Astrocyte (in vitro differentiated cells and primary cell): ENCODE measurements at regions not wholly inside any gene's neighbourhood (a gene's known extent, or its start where the extent isn't known, plus 50 kb on each side); places are given as distances from the start of the nearest gene placed in this dataset.
A peak's percentile ranks its signal among the peaks of the same experiment; 100 is the strongest.
"Not testable (repeated sequence)": the region's sequence is repeated elsewhere in the genome, so short reads cannot be mapped to it uniquely, and the experiment has no call there.

Experiments used
- DNase-seq: peaks from one replicate; pipeline ENCODE4 v3.0.0-alpha.2; 2010; ENCODE audit warnings: low read depth
- FAIRE-seq: peaks from 2 replicates; lab custom pipeline; 2011; peaks lifted over from hg19 to GRCh38; lab: Jason Lieb, UNC
- H2AFZ ChIP-seq: 2 replicates; pipeline ENCODE4 v1.6.0; 2012; ENCODE audit warnings: low read depth, low read length, inconsistent platforms
- H3K27ac ChIP-seq: 2 replicates; pipeline ENCODE4 v1.5.1; 2011; ENCODE audit warnings: low read depth, low read length, inconsistent platforms
- H3K27me3 ChIP-seq: 2 replicates; pipeline ENCODE4 v1.6.0; 2011; ENCODE audit warnings: low read length, inconsistent platforms; ENCODE audit not compliant: insufficient read depth
- H3K36me3 ChIP-seq: 2 replicates; pipeline ENCODE4 v1.5.1; 2011; ENCODE audit warnings: low read length, inconsistent platforms; ENCODE audit not compliant: insufficient read depth
- H3K4me1 ChIP-seq: 2 replicates; pipeline ENCODE4 v1.5.1; 2011; ENCODE audit warnings: low read length, inconsistent platforms; ENCODE audit not compliant: insufficient read depth
- H3K4me2 ChIP-seq: 2 replicates; pipeline ENCODE4 v1.6.0; 2012; ENCODE audit warnings: low read length, inconsistent platforms
- H3K4me3 ChIP-seq: 2 replicates; pipeline ENCODE4 v1.5.1; 2011; ENCODE audit warnings: low read depth, mild to moderate bottlenecking, low read length, inconsistent platforms; ENCODE audit not compliant: insufficient read depth
- H3K79me2 ChIP-seq: 2 replicates; pipeline ENCODE4 v1.6.0; 2012; ENCODE audit warnings: mild to moderate bottlenecking, low read length, inconsistent platforms; ENCODE audit not compliant: insufficient read depth
- H3K9ac ChIP-seq: 2 replicates; pipeline ENCODE4 v1.6.0; 2012; ENCODE audit warnings: mild to moderate bottlenecking, low read length, inconsistent platforms
- H3K9me3 ChIP-seq: 2 replicates; pipeline ENCODE4 v1.5.1; 2012; ENCODE audit warnings: low read depth, mild to moderate bottlenecking, low read length, inconsistent platforms; ENCODE audit not compliant: insufficient read depth
- H4K20me1 ChIP-seq: 2 replicates; pipeline ENCODE4 v1.6.0; 2012; ENCODE audit warnings: low read length, inconsistent platforms; ENCODE audit not compliant: insufficient read depth
- H3K27ac Mint-ChIP-seq: one replicate; pipeline ENCODE4 v1.8.0; 2021; ENCODE audit warnings: mild to moderate bottlenecking, mixed read lengths; ENCODE audit not compliant: unreplicated experiment
- H3K27me3 Mint-ChIP-seq: one replicate; pipeline ENCODE4 v1.8.0; 2021; ENCODE audit warnings: low read depth, mixed read lengths; ENCODE audit not compliant: unreplicated experiment
- H3K36me3 Mint-ChIP-seq: one replicate; pipeline ENCODE4 v1.8.0; 2021; ENCODE audit warnings: low read depth, mixed read lengths; ENCODE audit not compliant: unreplicated experiment
- H3K4me1 Mint-ChIP-seq: one replicate; pipeline ENCODE4 v1.8.0; 2021; ENCODE audit warnings: low read depth, mixed read lengths; ENCODE audit not compliant: unreplicated experiment
- H3K4me3 Mint-ChIP-seq: one replicate; pipeline ENCODE4 v1.8.0; 2021; ENCODE audit warnings: mild to moderate bottlenecking, moderate library complexity, mixed read lengths; ENCODE audit not compliant: unreplicated experiment
- H3K9me3 Mint-ChIP-seq: one replicate; pipeline ENCODE4 v1.8.0; 2021; ENCODE audit warnings: mild to moderate bottlenecking, mixed read lengths; ENCODE audit not compliant: unreplicated experiment
- CTCF ChIP-seq: IDR thresholded peaks from 2 replicates; pipeline ENCODE4 v1.5.1; 2011; ENCODE audit warnings: low read depth, mild to moderate bottlenecking, inconsistent platforms, low read length, moderate library complexity; ENCODE audit not compliant: insufficient read depth
- EZH2 ChIP-seq: IDR thresholded peaks from 2 replicates; pipeline ENCODE4 v1.6.1; 2012; ENCODE audit warnings: mild to moderate bottlenecking, low read length, inconsistent platforms; ENCODE audit not compliant: insufficient read depth

GRCh38 chr3:171982828-171983227 lies 56.5 kb upstream of the FNDC3B start:
- Histone ChIP-seq H3K27me3 (no peaks in the 10 kb centered on the region), H3K4me3 (no peak overlapping the region), H3K9ac (no peak overlapping the region), H3K9me3 (no peaks in the 10 kb centered on the region), H3K4me2 (no peak overlapping the region), H3K79me2 (no peaks in the 10 kb centered on the region), H4K20me1 (no peaks in the 10 kb centered on the region), H3K27ac (no peak overlapping the region), H3K4me1 (peaks cover 3% of the 10 kb centered on the region), H2AFZ (no peak overlapping the region), H3K36me3 (no peaks in the 10 kb centered on the region)
- H3K27ac Mint-ChIP-seq, result no peak overlapping the region
- no peaks in the 10 kb centered on the region for H3K27me3 Mint-ChIP-seq
- DNase-seq, result peak; percentile 52
- H3K4me1 Mint-ChIP-seq, result peaks cover 9% of the 10 kb centered on the region
- FAIRE-seq, result no peak
- H3K36me3 Mint-ChIP-seq, result peaks cover 1% of the 10 kb centered on the region
- no peaks in the 10 kb centered on the region for H3K9me3 Mint-ChIP-seq
- TF ChIP-seq CTCF (no peak), EZH2 (no peak)
- H3K4me3 Mint-ChIP-seq, result no peak overlapping the region

- H3K4me3 Mint-ChIP-seq, H3K4me2 ChIP-seq, H3K4me1 ChIP-seq, H3K27me3 Mint-ChIP-seq, H3K4me3 ChIP-seq, DNase-seq, H3K9ac ChIP-seq, H3K36me3 ChIP-seq, H3K9me3 ChIP-seq, H3K27ac ChIP-seq, H3K4me1 Mint-ChIP-seq, H4K20me1 ChIP-seq, H3K79me2 ChIP-seq, FAIRE-seq, H2AFZ ChIP-seq, H3K27ac Mint-ChIP-seq, H3K9me3 Mint-ChIP-seq, H3K36me3 Mint-ChIP-seq, H3K27me3 ChIP-seq: not testable (repeated sequence)
Observed at GRCh38 chr3:171983685-171984084, 55.7 kb upstream of the FNDC3B start.

- Mint-ChIP-seq H3K9me3 (no peaks in the 10 kb centered on the region), H3K27ac (no peak overlapping the region), H3K36me3 (no peaks in the 10 kb centered on the region), H3K4me1 (peaks cover 7% of the 10 kb centered on the region), H3K27me3 (no peaks in the 10 kb centered on the region), H3K4me3 (no peak overlapping the region)
- Histone ChIP-seq H3K4me2 (no peak overlapping the region), H3K36me3 (no peaks in the 10 kb centered on the region), H3K4me3 (no peak overlapping the region), H3K9ac (no peak overlapping the region), H3K27me3 (no peaks in the 10 kb centered on the region), H3K79me2 (no peaks in the 10 kb centered on the region), H4K20me1 (no peaks in the 10 kb centered on the region), H3K9me3 (no peaks in the 10 kb centered on the region), H3K4me1 (peaks cover 3% of the 10 kb centered on the region), H2AFZ (no peak overlapping the region), H3K27ac (no peak overlapping the region)
- TF ChIP-seq CTCF (no peak), EZH2 (no peak)
- DNase-seq (no peak), FAIRE-seq (no peak)
Observed at GRCh38 chr3:171984883-171985282, 54.5 kb upstream of the FNDC3B start.
